ENCODE measurements at regions not wholly inside any gene's neighbourhood (a gene's known extent, or its start where the extent isn't known, plus 50 kb on each side); places are given as distances from the start of the nearest gene placed in this dataset.
"Not testable (repeated sequence)": the region's sequence is repeated elsewhere in the genome, so short reads cannot be mapped to it uniquely, and the experiment has no call there.

DNA sequence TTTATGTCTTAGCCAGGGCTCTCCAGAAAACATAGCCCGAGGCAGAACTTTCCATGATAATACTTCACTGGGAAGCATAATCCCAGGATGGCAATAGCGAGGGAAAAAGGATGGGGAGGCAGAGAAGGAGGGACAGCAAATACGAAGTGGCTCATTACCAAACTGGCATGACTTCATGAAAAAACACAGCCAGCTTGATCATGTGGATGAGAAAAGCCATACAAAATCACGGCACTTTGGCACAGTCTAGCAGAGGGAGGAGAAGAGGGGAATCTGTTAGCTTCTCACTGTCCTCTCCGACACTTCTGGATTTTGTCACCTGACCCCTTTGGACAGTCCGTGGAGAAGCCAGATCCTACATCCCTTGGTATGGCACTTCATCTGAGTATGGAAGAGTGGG, 212.5 kb upstream of the GRIK2 start:
- Histone ChIP-seq H3K4me1 (ENCODE audit: control insufficient read depth, low read length) (no peaks in the 10 kb centered on the region), H3K27me3 (ENCODE audit: control insufficient read depth, low read length) (no peaks in the 10 kb centered on the region), H3K9me2 (replicated peaks; ENCODE audit: control insufficient read depth, low read length) (no peaks in the 10 kb centered on the region; the same call in 1 of the 2 replicates), H3F3A (ENCODE audit: control insufficient read depth, insufficient read depth) (no peaks in the 10 kb centered on the region), H3K27ac (ENCODE audit: low read depth, low read length) (no peak overlapping the region), H4K20me1 (ENCODE audit: control insufficient read depth, insufficient read depth, low read depth, low read length) (no peaks in the 10 kb centered on the region), H3K4me3 (ENCODE audit: low read length) (no peak overlapping the region), H3K36me3 (ENCODE audit: control insufficient read depth, low read length) (no peaks in the 10 kb centered on the region), H3K79me2 (ENCODE audit: control insufficient read depth, low read length) (no peaks in the 10 kb centered on the region), H3K4me2 (ENCODE audit: low read length) (no peak overlapping the region), H3K9me3 (ENCODE audit: control insufficient read depth, insufficient read depth, low read length) (no peaks in the 10 kb centered on the region)
- TF ChIP-seq, protein P1, sequence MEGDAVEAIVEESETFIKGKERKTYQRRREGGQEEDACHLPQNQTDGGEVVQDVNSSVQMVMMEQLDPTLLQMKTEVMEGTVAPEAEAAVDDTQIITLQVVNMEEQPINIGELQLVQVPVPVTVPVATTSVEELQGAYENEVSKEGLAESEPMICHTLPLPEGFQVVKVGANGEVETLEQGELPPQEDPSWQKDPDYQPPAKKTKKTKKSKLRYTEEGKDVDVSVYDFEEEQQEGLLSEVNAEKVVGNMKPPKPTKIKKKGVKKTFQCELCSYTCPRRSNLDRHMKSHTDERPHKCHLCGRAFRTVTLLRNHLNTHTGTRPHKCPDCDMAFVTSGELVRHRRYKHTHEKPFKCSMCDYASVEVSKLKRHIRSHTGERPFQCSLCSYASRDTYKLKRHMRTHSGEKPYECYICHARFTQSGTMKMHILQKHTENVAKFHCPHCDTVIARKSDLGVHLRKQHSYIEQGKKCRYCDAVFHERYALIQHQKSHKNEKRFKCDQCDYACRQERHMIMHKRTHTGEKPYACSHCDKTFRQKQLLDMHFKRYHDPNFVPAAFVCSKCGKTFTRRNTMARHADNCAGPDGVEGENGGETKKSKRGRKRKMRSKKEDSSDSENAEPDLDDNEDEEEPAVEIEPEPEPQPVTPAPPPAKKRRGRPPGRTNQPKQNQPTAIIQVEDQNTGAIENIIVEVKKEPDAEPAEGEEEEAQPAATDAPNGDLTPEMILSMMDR (IDR thresholded peaks at IDR 0.05; ENCODE audit: low read depth, low read length, poor library complexity, severe bottlenecking), result no peak
- TF ChIP-seq EZH2phosphoT487 (IDR thresholded peaks at IDR 0.05; ENCODE audit: borderline replicate concordance, low read length), result no peak

DNA sequence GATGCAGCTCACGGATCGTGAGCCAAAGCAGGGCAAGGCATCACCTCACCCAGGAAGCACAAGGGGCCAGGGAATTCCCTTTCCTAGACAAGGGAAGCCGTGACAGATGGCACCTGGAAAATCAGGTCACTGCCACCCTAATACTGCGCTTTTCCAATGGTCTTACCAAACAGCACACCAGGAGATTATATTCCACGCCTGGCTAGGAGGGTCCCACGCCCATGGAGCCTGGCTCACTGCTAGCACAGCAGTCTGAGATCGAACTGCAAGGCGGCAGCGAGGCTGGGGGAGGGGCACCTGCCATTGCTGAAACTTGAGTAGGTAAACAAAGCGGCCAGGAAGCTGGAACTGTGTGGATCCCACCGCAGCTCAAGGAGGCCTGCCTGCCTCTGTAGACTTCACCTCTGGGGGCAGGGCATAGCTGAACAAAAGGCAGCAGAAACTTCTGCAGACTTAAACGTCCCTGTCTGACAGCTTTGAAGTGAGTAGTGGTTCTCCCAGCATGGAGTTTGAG, 205.2 kb upstream of the GRIK2 start:
- not testable (repeated sequence) for H3K36me3 ChIP-seq (ENCODE audit: control insufficient read depth, low read length)

DNA sequence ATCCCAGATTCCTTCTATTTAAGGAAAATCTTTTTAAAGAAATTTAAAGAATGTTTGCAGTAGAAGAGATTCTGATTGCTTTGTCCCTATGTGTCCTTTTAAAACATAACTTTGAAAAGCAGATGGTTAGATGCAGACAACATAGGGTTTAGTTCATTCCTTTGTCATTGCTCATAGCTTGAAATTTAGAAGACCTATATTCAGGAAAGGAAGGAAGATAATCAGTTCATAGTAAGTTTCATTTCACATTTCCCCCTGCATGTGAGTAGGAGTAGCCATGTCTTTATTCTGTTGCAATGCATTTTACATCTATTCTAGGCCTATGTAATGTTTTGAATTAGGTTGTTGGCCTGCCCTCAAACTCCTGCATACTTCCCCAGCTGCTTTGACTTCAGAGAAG, 197.9 kb upstream of the GRIK2 start:
- TF ChIP-seq, protein P1 (IDR thresholded peaks at IDR 0.05; ENCODE audit: low read depth, low read length, poor library complexity, severe bottlenecking), result no peak
- TF ChIP-seq EZH2phosphoT487 (IDR thresholded peaks at IDR 0.05; ENCODE audit: borderline replicate concordance, low read length), result no peak
- Histone ChIP-seq H3K4me2 (ENCODE audit: low read length) (no peak overlapping the region), H3K36me3 (ENCODE audit: control insufficient read depth, low read length) (no peaks in the 10 kb centered on the region), H3K27ac (ENCODE audit: low read depth, low read length) (no peak overlapping the region), H3K9me3 (ENCODE audit: control insufficient read depth, insufficient read depth, low read length) (no peaks in the 10 kb centered on the region), H3K4me3 (ENCODE audit: low read length) (no peak overlapping the region), H3K4me1 (ENCODE audit: control insufficient read depth, low read length) (no peaks in the 10 kb centered on the region), H4K20me1 (ENCODE audit: control insufficient read depth, insufficient read depth, low read depth, low read length) (no peaks in the 10 kb centered on the region), H3K27me3 (ENCODE audit: control insufficient read depth, low read length) (no peaks in the 10 kb centered on the region), H3K79me2 (ENCODE audit: control insufficient read depth, low read length) (no peaks in the 10 kb centered on the region), H3F3A (ENCODE audit: control insufficient read depth, insufficient read depth) (no peaks in the 10 kb centered on the region), H3K9me2 (replicated peaks; ENCODE audit: control insufficient read depth, low read length) (no peaks in the 10 kb centered on the region)

More for the DNA sequence above, 205.2 kb upstream of the GRIK2 start:
- not testable (repeated sequence) for H3K27ac ChIP-seq (ENCODE audit: low read depth, low read length); H4K20me1 ChIP-seq (ENCODE audit: control insufficient read depth, insufficient read depth, low read depth, low read length); H3K27me3 ChIP-seq (ENCODE audit: control insufficient read depth, low read length); H3K79me2 ChIP-seq (ENCODE audit: control insufficient read depth, low read length); H3K9me2 ChIP-seq (replicated peaks; ENCODE audit: control insufficient read depth, low read length); H3K4me2 ChIP-seq (ENCODE audit: low read length); H3K9me3 ChIP-seq (ENCODE audit: control insufficient read depth, insufficient read depth, low read length); H3F3A ChIP-seq (ENCODE audit: control insufficient read depth, insufficient read depth); H3K4me3 ChIP-seq (ENCODE audit: low read length); H3K4me1 ChIP-seq (ENCODE audit: control insufficient read depth, low read length)

DNA sequence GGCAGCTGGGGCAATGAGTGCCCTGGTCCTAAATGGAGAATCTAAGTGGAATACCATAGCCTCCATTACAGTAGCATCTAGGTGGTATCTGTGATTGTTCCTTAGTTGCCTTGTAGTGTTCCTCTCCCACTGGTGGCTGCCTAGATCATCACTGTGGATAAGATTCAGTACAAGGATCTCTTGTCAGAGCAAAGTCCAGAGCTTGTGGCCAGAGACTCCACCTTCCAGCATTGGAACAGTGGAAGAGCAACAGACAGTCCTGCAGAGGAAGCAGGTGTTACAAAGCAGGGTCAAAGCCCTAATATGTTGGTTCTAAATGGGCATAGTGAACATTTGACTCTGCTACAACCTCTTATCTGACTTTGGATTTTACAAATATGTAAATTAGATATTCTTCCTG, 194.1 kb upstream of the GRIK2 start:
- H3K4me3 ChIP-seq (ENCODE audit: low read length), result no peak overlapping the region

More for the DNA sequence above, 194.1 kb upstream of the GRIK2 start:
- Histone ChIP-seq H3K27me3 (ENCODE audit: control insufficient read depth, low read length) (no peaks in the 10 kb centered on the region), H3K79me2 (ENCODE audit: control insufficient read depth, low read length) (no peaks in the 10 kb centered on the region), H3F3A (ENCODE audit: control insufficient read depth, insufficient read depth) (no peaks in the 10 kb centered on the region), H3K4me1 (ENCODE audit: control insufficient read depth, low read length) (no peaks in the 10 kb centered on the region), H3K4me2 (ENCODE audit: low read length) (no peak overlapping the region), H4K20me1 (ENCODE audit: control insufficient read depth, insufficient read depth, low read depth, low read length) (no peaks in the 10 kb centered on the region), H3K36me3 (ENCODE audit: control insufficient read depth, low read length) (no peaks in the 10 kb centered on the region), H3K9me2 (replicated peaks; ENCODE audit: control insufficient read depth, low read length) (no peaks in the 10 kb centered on the region), H3K9me3 (ENCODE audit: control insufficient read depth, insufficient read depth, low read length) (no peaks in the 10 kb centered on the region), H3K27ac (ENCODE audit: low read depth, low read length) (no peak overlapping the region)
- no peak for TF ChIP-seq EZH2phosphoT487 (IDR thresholded peaks at IDR 0.05; ENCODE audit: borderline replicate concordance, low read length)
- TF ChIP-seq, protein P1 (IDR thresholded peaks at IDR 0.05; ENCODE audit: low read depth, low read length, poor library complexity, severe bottlenecking), result no peak
